WERI-Rb-1 (cell line): ENCODE measurements at regions not wholly inside any gene's neighbourhood (a gene's known extent, or its start where the extent isn't known, plus 50 kb on each side); places are given as distances from the start of the nearest gene placed in this dataset.
"Not testable (repeated sequence)": the region's sequence is repeated elsewhere in the genome, so short reads cannot be mapped to it uniquely, and the experiment has no call there.

Experiments
- DNase-seq: peaks from one replicate; pipeline ENCODE4 v3.0.0-alpha.2; 2020
- H3K27ac ChIP-seq: fragments of 250-450 bp; sonication (Bioruptor Pico); 2 replicates; pipeline ENCODE4 v1.5.1; 2020; ENCODE audit warnings: mild to moderate bottlenecking, moderate library complexity
- H3K27me3 ChIP-seq: fragments of 250-450 bp; sonication (Bioruptor Pico); 2 replicates; pipeline ENCODE4 v1.5.1; 2021; ENCODE audit warnings: mild to moderate bottlenecking, low read depth, moderate library complexity; ENCODE audit not compliant: insufficient read depth, severe bottlenecking
- H3K36me3 ChIP-seq: fragments of 250-450 bp; sonication (Bioruptor Pico); 2 replicates; pipeline ENCODE4 v1.5.1; 2020; ENCODE audit warnings: mild to moderate bottlenecking, moderate library complexity
- H3K4me3 ChIP-seq: 2 replicates; pipeline ENCODE4 v1.5.1; 2011; ENCODE audit warnings: low read depth, mild to moderate bottlenecking, control low read depth, low read length
- H3K9me3 ChIP-seq: fragments of 250-450 bp; sonication (Bioruptor Pico); 2 replicates; pipeline ENCODE4 v1.5.1; 2021; ENCODE audit warnings: mild to moderate bottlenecking, moderate library complexity; ENCODE audit not compliant: severe bottlenecking
- CTCF ChIP-seq: IDR thresholded peaks from 2 replicates; pipeline ENCODE4 v1.5.1; 2011; ENCODE audit warnings: low read depth, mild to moderate bottlenecking, control low read depth, inconsistent platforms, low read length

DNA sequence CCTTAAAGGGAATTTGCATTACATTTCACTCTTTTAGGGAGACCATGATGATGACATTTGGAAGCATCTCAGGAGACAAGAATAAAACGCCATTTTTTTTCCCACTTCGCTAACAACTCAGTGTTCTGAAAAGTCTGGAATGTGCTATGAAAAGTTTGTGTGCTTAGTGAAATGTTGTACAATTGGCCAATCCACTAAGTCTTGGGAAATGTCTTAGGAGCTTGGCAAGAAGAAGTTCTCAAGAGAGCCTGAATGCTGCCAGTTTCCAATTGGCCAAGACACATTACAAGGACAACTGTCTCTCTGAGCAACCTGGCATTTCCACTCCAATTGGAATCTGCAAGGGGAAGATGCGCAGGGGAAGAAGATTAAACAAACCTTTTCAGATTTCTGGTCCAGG is 401.8 kb downstream of the RWDD3 start:
- Histone ChIP-seq H3K27ac (no peak overlapping the region), H3K27me3 (no peaks in the 10 kb centered on the region), H3K9me3 (no peaks in the 10 kb centered on the region), H3K36me3 (no peaks in the 10 kb centered on the region), H3K4me3 (no peak overlapping the region)
- no peak for TF ChIP-seq CTCF
- DNase-seq: no peak

GRCh38 chr1:95636897-95637296 is 402.9 kb downstream of the RWDD3 start:
- no peak overlapping the region for H3K4me3 ChIP-seq
- no peaks in the 10 kb centered on the region for H3K36me3 ChIP-seq
- no peak overlapping the region for H3K27ac ChIP-seq
- no peaks in the 10 kb centered on the region for H3K9me3 ChIP-seq
- no peak for TF ChIP-seq CTCF
- no peaks in the 10 kb centered on the region for H3K27me3 ChIP-seq
- DNase-seq: no peak

DNA sequence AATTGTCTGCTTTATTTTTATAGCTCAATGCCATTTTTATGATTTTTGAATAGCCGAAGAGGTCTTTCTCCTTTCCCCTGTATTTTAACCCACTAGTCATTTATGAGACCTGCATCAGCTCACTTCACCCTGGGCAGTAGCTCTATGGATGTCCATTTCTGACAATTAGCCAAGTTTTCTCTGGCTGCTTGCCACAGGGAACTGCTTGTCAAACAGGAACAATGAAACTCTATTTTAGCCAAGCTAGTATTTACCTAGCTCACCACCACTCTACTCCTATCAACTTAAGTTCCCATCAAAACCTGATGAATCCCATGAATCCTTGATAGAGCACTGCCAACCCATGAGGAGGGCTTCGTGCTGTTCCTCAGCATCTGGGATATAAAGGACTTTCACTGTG is 406.7 kb downstream of the RWDD3 start:
- no peak for DNase-seq
- H3K36me3 ChIP-seq: no peaks in the 10 kb centered on the region
- no peak overlapping the region for H3K4me3 ChIP-seq
- H3K27ac ChIP-seq: no peak overlapping the region
- H3K27me3 ChIP-seq: no peaks in the 10 kb centered on the region
- no peak for TF ChIP-seq CTCF
- H3K9me3 ChIP-seq: no peaks in the 10 kb centered on the region

- no peak for DNase-seq
- H3K27me3 ChIP-seq: no peaks in the 10 kb centered on the region
- no peak for TF ChIP-seq CTCF
- no peak overlapping the region for H3K27ac ChIP-seq
- no peaks in the 10 kb centered on the region for H3K36me3 ChIP-seq
- H3K4me3 ChIP-seq: no peak overlapping the region
- H3K9me3 ChIP-seq: no peaks in the 10 kb centered on the region
Observed at GRCh38 chr1:95641386-95641785, 407.4 kb downstream of the RWDD3 start.

GRCh38 chr1:95642035-95642434 is 408.0 kb downstream of the RWDD3 start:
- no peak for DNase-seq
- TF ChIP-seq CTCF: no peak
- no peaks in the 10 kb centered on the region for H3K9me3 ChIP-seq
- H3K4me3 ChIP-seq: no peak overlapping the region
- no peak overlapping the region for H3K27ac ChIP-seq
- no peaks in the 10 kb centered on the region for H3K36me3 ChIP-seq
- no peaks in the 10 kb centered on the region for H3K27me3 ChIP-seq

DNA sequence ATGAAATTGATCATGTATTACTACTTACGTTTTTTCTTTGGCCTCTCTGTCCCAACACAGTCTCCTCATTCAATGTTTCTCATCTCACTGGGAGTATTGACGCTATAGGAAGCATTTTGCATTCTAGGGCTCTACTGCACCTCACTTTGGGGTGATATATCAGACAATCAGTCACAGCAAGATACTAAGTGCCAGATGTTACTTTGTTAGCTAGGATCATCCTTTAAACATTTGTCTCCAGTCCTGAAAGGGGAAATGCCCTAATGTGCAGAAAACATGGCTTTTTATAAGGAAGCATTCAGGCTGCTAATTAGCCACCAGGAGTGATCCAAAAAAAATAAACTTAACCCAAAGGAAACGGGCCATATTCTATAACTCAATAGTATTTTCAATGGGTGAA is 409.1 kb downstream of the RWDD3 start:
- H3K27me3 ChIP-seq: no peaks in the 10 kb centered on the region
- no peak for DNase-seq
- TF ChIP-seq CTCF: no peak
- no peaks in the 10 kb centered on the region for H3K36me3 ChIP-seq
- no peak overlapping the region for H3K27ac ChIP-seq
- no peaks in the 10 kb centered on the region for H3K9me3 ChIP-seq
- H3K4me3 ChIP-seq: no peak overlapping the region

GRCh38 chr1:95645126-95645525 is 411.1 kb downstream of the RWDD3 start:
- not testable (repeated sequence) for DNase-seq, H3K9me3 ChIP-seq, H3K27ac ChIP-seq, H3K36me3 ChIP-seq, H3K4me3 ChIP-seq, H3K27me3 ChIP-seq
